C1 segment of cervical spinal cord (tissue), 14 donors: ENCODE measurements at regions not wholly inside any gene's neighbourhood (a gene's known extent, or its start where the extent isn't known, plus 50 kb on each side); places are given as distances from the start of the nearest gene placed in this dataset.
"Not testable (repeated sequence)": the region's sequence is repeated elsewhere in the genome, so short reads cannot be mapped to it uniquely, and the experiment has no call there.

ENCODE experiments used
- DNase-seq, 14 donors: peaks; one replicate each; lab custom pipeline; 2025; lab: John Stamatoyannopoulos, UW

DNA sequence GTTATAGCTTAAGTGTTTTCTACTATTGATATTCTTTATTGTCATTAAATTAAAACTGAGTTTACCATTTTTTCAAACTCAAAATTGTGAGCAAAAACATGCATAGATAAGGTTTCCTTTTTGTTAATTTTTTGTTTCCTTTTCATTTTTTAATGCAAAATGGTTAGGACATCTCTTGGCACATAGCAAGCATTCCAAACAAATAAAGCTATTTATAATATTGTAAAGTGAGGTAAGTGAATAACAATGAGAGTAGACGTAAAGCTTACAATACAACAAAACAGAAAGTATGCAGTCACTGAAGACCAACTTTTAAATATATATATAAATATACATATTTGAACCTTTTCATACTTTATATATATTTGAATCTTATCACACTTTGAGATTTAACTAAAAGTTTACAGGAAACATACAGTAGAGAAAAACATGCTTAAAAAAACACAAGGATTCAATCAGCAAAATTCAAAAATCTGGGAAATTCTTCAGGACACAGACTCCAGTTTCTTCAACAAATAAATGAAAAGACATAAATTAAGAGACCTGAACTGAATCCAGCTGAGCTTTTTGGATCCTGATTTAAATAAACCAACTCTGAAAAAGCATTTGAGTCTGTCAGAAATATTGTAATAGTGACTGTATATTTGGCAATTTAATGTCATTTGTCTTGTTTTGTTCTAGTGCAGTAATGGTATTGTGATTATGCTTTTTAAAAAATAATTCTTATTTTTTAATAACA lies 67.5 kb upstream of the SAMSN1 start:
- no peak for DNase-seq

GRCh38 chr21:14610119-14610518 lies 64.0 kb upstream of the SAMSN1 start:
- DNase-seq, result not testable (repeated sequence)

- no peak for DNase-seq
These were observed 63.2 kb upstream of the SAMSN1 start for GRCh38 chr21:14609274-14609673.

DNA sequence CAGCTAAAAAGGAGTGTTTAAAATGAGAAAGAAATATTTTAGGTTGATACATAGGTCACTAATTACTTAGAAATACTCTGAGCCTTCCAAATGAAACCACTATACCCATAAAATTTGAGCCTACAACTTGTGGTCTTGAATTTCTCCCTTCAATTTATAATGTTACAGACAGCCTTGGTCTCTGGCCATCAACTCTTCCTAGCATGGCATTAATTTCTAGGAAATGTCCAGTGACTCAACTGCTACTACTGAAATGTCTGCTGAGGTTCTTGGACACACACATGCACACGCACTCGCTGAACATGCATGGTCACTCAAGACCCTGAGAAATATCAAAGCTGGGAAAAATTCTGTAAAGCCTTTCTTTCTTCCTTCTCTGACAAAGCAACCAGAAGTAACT lies 61.1 kb upstream of the SAMSN1 start:
- DNase-seq, result no peak

- DNase-seq, result no peak
These were observed 57.1 kb upstream of the SAMSN1 start for GRCh38 chr21:14603202-14603601.

GRCh38 chr21:14602382-14602958 lies 56.4 kb upstream of the SAMSN1 start:
- no peak for DNase-seq

- no peak for DNase-seq
These were observed 54.6 kb upstream of the SAMSN1 start for GRCh38 chr21:14600569-14601297.

- no peak for DNase-seq
These were observed 52.0 kb upstream of the SAMSN1 start for GRCh38 chr21:14598065-14598464.
